ENCODE measurements at regions not wholly inside any gene's neighbourhood (a gene's known extent, or its start where the extent isn't known, plus 50 kb on each side); places are given as distances from the start of the nearest gene placed in this dataset.

DNA sequence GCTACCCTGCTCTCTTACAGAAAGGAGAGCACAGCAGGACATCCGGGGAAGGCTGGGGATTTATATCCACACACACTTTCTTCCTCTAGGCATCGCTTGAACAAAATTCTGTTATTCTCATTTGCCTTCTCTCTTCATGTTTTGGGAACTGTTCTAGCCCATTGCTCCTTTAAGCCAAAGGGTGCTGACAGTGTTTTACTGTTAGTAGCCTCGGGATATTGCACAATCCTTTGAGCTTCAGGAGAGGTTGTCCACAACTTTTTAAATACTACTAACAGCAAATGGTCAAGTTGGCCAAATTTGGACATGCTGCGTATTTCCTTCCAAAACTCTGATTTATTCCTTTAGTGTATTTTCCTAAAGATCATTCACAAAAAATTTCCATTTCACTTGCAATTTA is 579.2 kb upstream of the RGS18 start:
- Histone ChIP-seq H3K27ac (no peak overlapping the region), H3K4me3 (no peak overlapping the region), H3K36me3 (ENCODE audit: insufficient read depth, low read length) (no peaks in the 10 kb centered on the region), H3K9me3 (ENCODE audit: low read depth, low read length) (no peaks in the 10 kb centered on the region), H3K9ac (ENCODE audit: insufficient read length) (no peak overlapping the region)
- DNase-seq (ENCODE audit: low read depth, low spot score), result no peak
- no peak for TF ChIP-seq POLR2AphosphoS5 (IDR thresholded peaks at IDR 0.05; ENCODE audit: borderline replicate concordance, low read depth, low read length)

DNA sequence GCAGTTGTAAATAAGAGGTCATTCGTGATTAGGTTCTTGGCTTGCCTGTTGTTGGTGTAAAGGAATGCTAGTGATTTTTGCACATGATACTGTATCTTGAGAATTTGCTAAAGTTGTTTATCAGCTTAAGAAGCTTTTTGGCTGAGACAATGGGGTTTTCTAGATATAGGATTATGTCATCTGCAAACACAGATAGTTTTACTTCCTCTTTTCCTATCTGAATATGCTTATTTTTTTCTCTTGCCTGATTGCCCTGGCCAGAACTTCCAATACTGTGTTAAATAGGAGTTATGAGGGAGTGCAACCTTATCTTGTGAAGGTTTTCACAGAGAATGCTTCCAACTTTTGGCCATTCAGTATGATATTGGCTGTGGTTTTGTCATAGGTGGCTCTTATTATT is 576.1 kb upstream of the RGS18 start:
- DNase-seq (ENCODE audit: low read depth, low spot score), result no peak
- Histone ChIP-seq H3K9me3 (ENCODE audit: low read depth, low read length) (no peaks in the 10 kb centered on the region), H3K9ac (ENCODE audit: insufficient read length) (no peak overlapping the region), H3K4me3 (no peak overlapping the region), H3K36me3 (ENCODE audit: insufficient read depth, low read length) (no peaks in the 10 kb centered on the region), H3K27ac (no peak overlapping the region)
- TF ChIP-seq POLR2AphosphoS5 (IDR thresholded peaks at IDR 0.05; ENCODE audit: borderline replicate concordance, low read depth, low read length), result no peak

- no peak for TF ChIP-seq POLR2AphosphoS5 (IDR thresholded peaks at IDR 0.05; ENCODE audit: borderline replicate concordance, low read depth, low read length)
- no peak for TF ChIP-seq FOXP2 (optimal IDR thresholded peaks at IDR 0.05; ENCODE audit: control extremely low read depth, extremely low read length, insufficient read depth)
- TF ChIP-seq EZH2 (IDR thresholded peaks at IDR 0.05), result no peak
- no peak for DNase-seq (ENCODE audit: low read depth, low spot score)
- Histone ChIP-seq H3K36me3 (ENCODE audit: insufficient read depth, low read length) (no peaks in the 10 kb centered on the region), H3K9ac (ENCODE audit: insufficient read length) (no peak overlapping the region), H3K4me3 (no peak overlapping the region), H3K27ac (no peak overlapping the region), H3K9me3 (ENCODE audit: low read depth, low read length) (no peaks in the 10 kb centered on the region)
These were observed 573.2 kb upstream of the RGS18 start for GRCh38 chr1:191585095-191585494.

- TF ChIP-seq FOXP2 (optimal IDR thresholded peaks at IDR 0.05; ENCODE audit: control extremely low read depth, extremely low read length, insufficient read depth) (no peak), EZH2 (IDR thresholded peaks at IDR 0.05) (no peak), POLR2AphosphoS5 (IDR thresholded peaks at IDR 0.05; ENCODE audit: borderline replicate concordance, low read depth, low read length) (no peak)
- DNase-seq (ENCODE audit: low read depth, low spot score), result no peak
- Histone ChIP-seq H3K36me3 (ENCODE audit: insufficient read depth, low read length) (no peaks in the 10 kb centered on the region), H3K9me3 (ENCODE audit: low read depth, low read length) (no peaks in the 10 kb centered on the region), H3K27ac (no peak overlapping the region), H3K4me3 (no peak overlapping the region), H3K9ac (ENCODE audit: insufficient read length) (no peak overlapping the region)
These were observed 569.4 kb upstream of the RGS18 start for GRCh38 chr1:191588905-191589304.

DNA sequence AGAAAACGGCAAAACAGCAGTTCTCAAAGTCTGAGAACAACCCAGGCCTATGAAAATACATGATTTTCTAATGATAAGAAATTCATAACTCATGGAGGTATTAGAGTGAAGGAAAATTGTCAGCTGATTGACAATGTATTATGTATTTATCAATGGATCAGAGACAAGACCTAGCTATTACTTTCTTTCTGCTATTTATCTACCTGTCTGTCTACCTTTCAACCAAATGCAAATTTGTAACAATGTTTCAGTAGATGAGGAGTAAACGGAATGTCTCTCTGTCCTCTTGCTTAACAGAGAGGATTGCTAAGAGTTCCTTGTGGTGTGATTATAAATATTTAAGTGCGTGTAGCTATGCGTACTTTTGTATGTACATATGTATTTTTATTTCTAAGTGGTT is 568.7 kb upstream of the RGS18 start:
- TF ChIP-seq EZH2 (IDR thresholded peaks at IDR 0.05), result no peak
- no peak for TF ChIP-seq POLR2AphosphoS5 (IDR thresholded peaks at IDR 0.05; ENCODE audit: borderline replicate concordance, low read depth, low read length)
- TF ChIP-seq FOXP2 (optimal IDR thresholded peaks at IDR 0.05; ENCODE audit: control extremely low read depth, extremely low read length, insufficient read depth), result no peak
- no peak for DNase-seq (ENCODE audit: low read depth, low spot score)
- Histone ChIP-seq H3K9me3 (ENCODE audit: low read depth, low read length) (no peaks in the 10 kb centered on the region), H3K4me3 (no peak overlapping the region), H3K9ac (ENCODE audit: insufficient read length) (no peak overlapping the region), H3K36me3 (ENCODE audit: insufficient read depth, low read length) (no peaks in the 10 kb centered on the region), H3K27ac (no peak overlapping the region)

GRCh38 chr1:191590578-191590977 is 567.7 kb upstream of the RGS18 start:
- no peaks in the 10 kb centered on the region for H3K9me3 ChIP-seq (ENCODE audit: low read depth, low read length)
- no peak overlapping the region for H3K9ac ChIP-seq (ENCODE audit: insufficient read length)
- H3K4me3 ChIP-seq, result no peak overlapping the region
- H3K36me3 ChIP-seq (ENCODE audit: insufficient read depth, low read length), result no peaks in the 10 kb centered on the region
- TF ChIP-seq FOXP2 (optimal IDR thresholded peaks at IDR 0.05; ENCODE audit: control extremely low read depth, extremely low read length, insufficient read depth) (peak; percentile 27), EZH2 (IDR thresholded peaks at IDR 0.05) (no peak), POLR2AphosphoS5 (IDR thresholded peaks at IDR 0.05; ENCODE audit: borderline replicate concordance, low read depth, low read length) (no peak)
- peak; percentile 77 for DNase-seq (ENCODE audit: low read depth, low spot score)
- H3K27ac ChIP-seq, result no peak overlapping the region

DNA sequence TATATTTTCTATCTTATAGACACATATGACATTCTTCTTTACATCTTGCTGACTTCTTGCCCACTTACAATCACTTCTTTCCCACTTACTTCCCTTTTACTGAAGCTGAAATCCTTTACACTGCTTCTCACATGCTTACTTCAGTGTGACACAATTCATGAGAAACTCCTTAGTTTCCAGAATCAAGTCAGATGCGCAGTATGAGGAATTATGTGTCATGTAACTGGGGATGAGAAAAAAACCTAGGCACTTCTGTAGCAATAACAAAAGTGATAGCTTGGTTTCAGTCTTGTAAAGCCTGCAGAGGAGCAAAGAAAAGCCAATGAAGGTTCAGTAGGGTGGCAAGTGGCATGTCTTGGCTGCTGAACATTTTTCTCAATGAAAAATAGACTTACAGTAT is 566.2 kb upstream of the RGS18 start:
- Histone ChIP-seq H3K27ac (no peak overlapping the region), H3K9ac (ENCODE audit: insufficient read length) (no peak overlapping the region), H3K36me3 (ENCODE audit: insufficient read depth, low read length) (no peaks in the 10 kb centered on the region), H3K9me3 (ENCODE audit: low read depth, low read length) (no peaks in the 10 kb centered on the region), H3K4me3 (no peak overlapping the region)
- no peak for DNase-seq (ENCODE audit: low read depth, low spot score)
- TF ChIP-seq POLR2AphosphoS5 (IDR thresholded peaks at IDR 0.05; ENCODE audit: borderline replicate concordance, low read depth, low read length) (no peak), EZH2 (IDR thresholded peaks at IDR 0.05) (no peak), FOXP2 (optimal IDR thresholded peaks at IDR 0.05; ENCODE audit: control extremely low read depth, extremely low read length, insufficient read depth) (no peak)

- Histone ChIP-seq H3K27ac (no peak overlapping the region), H3K9ac (ENCODE audit: insufficient read length) (no peak overlapping the region), H3K36me3 (ENCODE audit: insufficient read depth, low read length) (no peaks in the 10 kb centered on the region), H3K4me3 (no peak overlapping the region), H3K9me3 (ENCODE audit: low read depth, low read length) (no peaks in the 10 kb centered on the region)
- TF ChIP-seq FOXP2 (optimal IDR thresholded peaks at IDR 0.05; ENCODE audit: control extremely low read depth, extremely low read length, insufficient read depth) (no peak), EZH2 (IDR thresholded peaks at IDR 0.05) (no peak)
- no peak for DNase-seq (ENCODE audit: low read depth, low spot score)
These were observed 565.4 kb upstream of the RGS18 start for GRCh38 chr1:191592907-191593306.

GRCh38 chr1:191595170-191595569 is 563.1 kb upstream of the RGS18 start:
- Histone ChIP-seq H3K9ac (ENCODE audit: insufficient read length) (no peak overlapping the region), H3K36me3 (ENCODE audit: insufficient read depth, low read length) (no peaks in the 10 kb centered on the region), H3K4me3 (no peak overlapping the region), H3K27ac (no peak overlapping the region), H3K9me3 (ENCODE audit: low read depth, low read length) (no peaks in the 10 kb centered on the region)
- DNase-seq (ENCODE audit: low read depth, low spot score), result no peak
- TF ChIP-seq EZH2 (IDR thresholded peaks at IDR 0.05) (no peak), FOXP2 (optimal IDR thresholded peaks at IDR 0.05; ENCODE audit: control extremely low read depth, extremely low read length, insufficient read depth) (no peak), POLR2AphosphoS5 (IDR thresholded peaks at IDR 0.05; ENCODE audit: borderline replicate concordance, low read depth, low read length) (no peak)
